HEK293 (cell line): ENCODE measurements at regions not wholly inside any gene's neighbourhood (a gene's known extent, or its start where the extent isn't known, plus 50 kb on each side); places are given as distances from the start of the nearest gene placed in this dataset.

Experiments
- GLIS2 ChIP-seq: fragments of 450-650 bp; formaldehyde crosslinking; IDR thresholded peaks from 2 replicates; pipeline ENCODE4 v1.5.1; 2016; ENCODE audit warnings: missing biosample characterization, missing genetic modification characterization
- ZNF366 ChIP-seq: fragments of 450-650 bp; formaldehyde crosslinking; conservative IDR thresholded peaks from 2 replicates; pipeline ENCODE4 v1.5.1; 2016; ENCODE audit warnings: missing biosample characterization, missing genetic modification characterization
- ZNF596 ChIP-seq: fragments of 450-650 bp; IDR thresholded peaks from 2 replicates; pipeline ENCODE4 v1.5.0; 2018; ENCODE audit warnings: missing biosample characterization, mild to moderate bottlenecking, missing genetic modification characterization, moderate library complexity
- TF ChIP-seq, protein P1 (sequence below): fragments of 450-650 bp; formaldehyde crosslinking; IDR thresholded peaks from 2 replicates; pipeline ENCODE4; 2016; ENCODE audit warnings: missing biosample characterization, missing genetic modification characterization
- TF ChIP-seq, protein P2 (sequence below): fragments of 450-650 bp; formaldehyde crosslinking; IDR thresholded peaks from 2 replicates; pipeline ENCODE4 v1.5.1; 2016; ENCODE audit warnings: missing biosample characterization, missing genetic modification characterization
- TF ChIP-seq, protein P3 (sequence below): fragments of 450-650 bp; formaldehyde crosslinking; IDR thresholded peaks from 2 replicates; pipeline ENCODE4 v1.5.1; 2016; ENCODE audit warnings: missing biosample characterization, missing genetic modification characterization, low read depth
- TF ChIP-seq, protein P4 (sequence below): IDR thresholded peaks from 2 replicates; pipeline ENCODE4 v1.6.1; 2011; ENCODE audit warnings: mild to moderate bottlenecking, low read depth, low read length, borderline replicate concordance

DNA sequence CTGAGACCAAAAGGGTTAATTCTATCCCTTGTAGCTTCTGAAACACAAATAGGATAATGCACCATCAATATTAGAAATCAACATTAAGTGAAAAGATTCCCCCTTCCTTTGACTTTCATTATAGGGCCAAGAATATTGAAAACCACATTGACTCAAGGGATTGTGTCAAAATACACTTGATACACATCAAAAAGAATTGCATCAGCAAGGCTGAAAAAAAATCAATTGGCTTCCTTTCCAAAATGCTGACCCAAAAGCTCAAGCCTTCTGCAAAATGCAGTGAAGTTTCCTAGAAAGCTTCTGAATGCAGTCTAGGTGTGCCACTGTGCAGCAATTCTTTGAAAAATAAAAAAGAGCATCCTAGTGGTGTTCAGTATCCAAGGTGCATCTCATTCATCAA, 674.4 kb downstream of the TOX3 start:
- TF ChIP-seq, protein P1, sequence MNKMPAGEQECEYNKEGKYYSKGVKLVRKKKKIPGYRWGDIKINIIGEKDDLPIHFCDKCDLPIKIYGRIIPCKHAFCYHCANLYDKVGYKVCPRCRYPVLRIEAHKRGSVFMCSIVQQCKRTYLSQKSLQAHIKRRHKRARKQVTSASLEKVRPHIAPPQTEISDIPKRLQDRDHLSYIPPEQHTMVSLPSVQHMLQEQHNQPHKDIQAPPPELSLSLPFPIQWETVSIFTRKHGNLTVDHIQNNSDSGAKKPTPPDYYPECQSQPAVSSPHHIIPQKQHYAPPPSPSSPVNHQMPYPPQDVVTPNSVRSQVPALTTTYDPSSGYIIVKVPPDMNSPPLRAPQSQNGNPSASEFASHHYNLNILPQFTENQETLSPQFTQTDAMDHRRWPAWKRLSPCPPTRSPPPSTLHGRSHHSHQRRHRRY (tag by site-specific recombination) = no peak
- TF ChIP-seq GLIS2 (tag by site-specific recombination) (no peak), ZNF366 (tag by site-specific recombination) (no peak), ZNF596 (tag by site-specific recombination) (no peak)
- TF ChIP-seq, protein P2, sequence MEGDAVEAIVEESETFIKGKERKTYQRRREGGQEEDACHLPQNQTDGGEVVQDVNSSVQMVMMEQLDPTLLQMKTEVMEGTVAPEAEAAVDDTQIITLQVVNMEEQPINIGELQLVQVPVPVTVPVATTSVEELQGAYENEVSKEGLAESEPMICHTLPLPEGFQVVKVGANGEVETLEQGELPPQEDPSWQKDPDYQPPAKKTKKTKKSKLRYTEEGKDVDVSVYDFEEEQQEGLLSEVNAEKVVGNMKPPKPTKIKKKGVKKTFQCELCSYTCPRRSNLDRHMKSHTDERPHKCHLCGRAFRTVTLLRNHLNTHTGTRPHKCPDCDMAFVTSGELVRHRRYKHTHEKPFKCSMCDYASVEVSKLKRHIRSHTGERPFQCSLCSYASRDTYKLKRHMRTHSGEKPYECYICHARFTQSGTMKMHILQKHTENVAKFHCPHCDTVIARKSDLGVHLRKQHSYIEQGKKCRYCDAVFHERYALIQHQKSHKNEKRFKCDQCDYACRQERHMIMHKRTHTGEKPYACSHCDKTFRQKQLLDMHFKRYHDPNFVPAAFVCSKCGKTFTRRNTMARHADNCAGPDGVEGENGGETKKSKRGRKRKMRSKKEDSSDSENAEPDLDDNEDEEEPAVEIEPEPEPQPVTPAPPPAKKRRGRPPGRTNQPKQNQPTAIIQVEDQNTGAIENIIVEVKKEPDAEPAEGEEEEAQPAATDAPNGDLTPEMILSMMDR (tag by site-specific recombination) = no peak
- TF ChIP-seq, protein P3, sequence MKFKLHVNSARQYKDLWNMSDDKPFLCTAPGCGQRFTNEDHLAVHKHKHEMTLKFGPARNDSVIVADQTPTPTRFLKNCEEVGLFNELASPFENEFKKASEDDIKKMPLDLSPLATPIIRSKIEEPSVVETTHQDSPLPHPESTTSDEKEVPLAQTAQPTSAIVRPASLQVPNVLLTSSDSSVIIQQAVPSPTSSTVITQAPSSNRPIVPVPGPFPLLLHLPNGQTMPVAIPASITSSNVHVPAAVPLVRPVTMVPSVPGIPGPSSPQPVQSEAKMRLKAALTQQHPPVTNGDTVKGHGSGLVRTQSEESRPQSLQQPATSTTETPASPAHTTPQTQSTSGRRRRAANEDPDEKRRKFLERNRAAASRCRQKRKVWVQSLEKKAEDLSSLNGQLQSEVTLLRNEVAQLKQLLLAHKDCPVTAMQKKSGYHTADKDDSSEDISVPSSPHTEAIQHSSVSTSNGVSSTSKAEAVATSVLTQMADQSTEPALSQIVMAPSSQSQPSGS (tag by site-specific recombination) = no peak
- TF ChIP-seq, protein P4, sequence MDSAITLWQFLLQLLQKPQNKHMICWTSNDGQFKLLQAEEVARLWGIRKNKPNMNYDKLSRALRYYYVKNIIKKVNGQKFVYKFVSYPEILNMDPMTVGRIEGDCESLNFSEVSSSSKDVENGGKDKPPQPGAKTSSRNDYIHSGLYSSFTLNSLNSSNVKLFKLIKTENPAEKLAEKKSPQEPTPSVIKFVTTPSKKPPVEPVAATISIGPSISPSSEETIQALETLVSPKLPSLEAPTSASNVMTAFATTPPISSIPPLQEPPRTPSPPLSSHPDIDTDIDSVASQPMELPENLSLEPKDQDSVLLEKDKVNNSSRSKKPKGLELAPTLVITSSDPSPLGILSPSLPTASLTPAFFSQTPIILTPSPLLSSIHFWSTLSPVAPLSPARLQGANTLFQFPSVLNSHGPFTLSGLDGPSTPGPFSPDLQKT = no peak
